ENCODE measurements at regions not wholly inside any gene's neighbourhood (a gene's known extent, or its start where the extent isn't known, plus 50 kb on each side); places are given as distances from the start of the nearest gene placed in this dataset.

DNA sequence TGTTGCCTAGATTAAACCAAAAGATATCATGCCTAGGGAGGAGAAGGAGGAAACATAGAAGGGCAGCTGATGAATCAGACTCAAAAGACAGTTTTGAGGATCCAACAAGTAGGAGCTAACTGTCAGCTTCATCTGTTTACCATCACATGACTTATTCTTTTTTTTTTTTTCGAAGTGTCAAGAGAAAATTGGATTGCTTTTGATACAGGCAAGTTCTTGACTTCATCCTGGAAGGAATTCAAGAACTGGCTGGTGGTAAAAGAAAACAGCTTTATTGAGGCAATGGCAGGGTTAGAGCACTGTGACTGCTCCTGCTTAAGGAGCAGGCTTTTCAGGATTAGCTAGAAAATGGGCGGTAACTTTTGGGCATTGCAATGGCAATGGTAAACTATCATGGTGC, 227.5 kb upstream of the KCNMB2 start:
- TF ChIP-seq, protein P1, sequence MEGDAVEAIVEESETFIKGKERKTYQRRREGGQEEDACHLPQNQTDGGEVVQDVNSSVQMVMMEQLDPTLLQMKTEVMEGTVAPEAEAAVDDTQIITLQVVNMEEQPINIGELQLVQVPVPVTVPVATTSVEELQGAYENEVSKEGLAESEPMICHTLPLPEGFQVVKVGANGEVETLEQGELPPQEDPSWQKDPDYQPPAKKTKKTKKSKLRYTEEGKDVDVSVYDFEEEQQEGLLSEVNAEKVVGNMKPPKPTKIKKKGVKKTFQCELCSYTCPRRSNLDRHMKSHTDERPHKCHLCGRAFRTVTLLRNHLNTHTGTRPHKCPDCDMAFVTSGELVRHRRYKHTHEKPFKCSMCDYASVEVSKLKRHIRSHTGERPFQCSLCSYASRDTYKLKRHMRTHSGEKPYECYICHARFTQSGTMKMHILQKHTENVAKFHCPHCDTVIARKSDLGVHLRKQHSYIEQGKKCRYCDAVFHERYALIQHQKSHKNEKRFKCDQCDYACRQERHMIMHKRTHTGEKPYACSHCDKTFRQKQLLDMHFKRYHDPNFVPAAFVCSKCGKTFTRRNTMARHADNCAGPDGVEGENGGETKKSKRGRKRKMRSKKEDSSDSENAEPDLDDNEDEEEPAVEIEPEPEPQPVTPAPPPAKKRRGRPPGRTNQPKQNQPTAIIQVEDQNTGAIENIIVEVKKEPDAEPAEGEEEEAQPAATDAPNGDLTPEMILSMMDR (IDR thresholded peaks at IDR 0.05), result no peak
- TF ChIP-seq POLR2A (IDR thresholded peaks at IDR 0.05; ENCODE audit: low read depth) (no peak), POLR2AphosphoS5 (IDR thresholded peaks at IDR 0.05) (no peak), EP300 (IDR thresholded peaks at IDR 0.05) (no peak)
